Fibroblast of skin of left biceps (primary cell): ENCODE measurements at regions not wholly inside any gene's neighbourhood (a gene's known extent, or its start where the extent isn't known, plus 50 kb on each side); places are given as distances from the start of the nearest gene placed in this dataset.

Experiments
- DNase-seq, 2 experiments: peaks; one replicate each; pipeline ENCODE4 v3.0.0-alpha.2; 2013; ENCODE audit warnings: low read depth in 2 of 2

GRCh38 chr3:83302091-83302490, 1540.6 kb upstream of the GBE1 start:
- DNase-seq = no peak

GRCh38 chr3:83317605-83318004, 1556.2 kb upstream of the GBE1 start:
- DNase-seq = no peak

- no peak for DNase-seq
Observed at GRCh38 chr3:83320726-83321125, 1559.3 kb upstream of the GBE1 start.

GRCh38 chr3:83321457-83321856, 1560.0 kb upstream of the GBE1 start:
- no peak for DNase-seq

GRCh38 chr3:83321891-83322290, 1560.4 kb upstream of the GBE1 start:
- no peak for DNase-seq

- no peak for DNase-seq
Observed at GRCh38 chr3:83354205-83354604, 1592.8 kb upstream of the GBE1 start.

- no peak for DNase-seq
Observed at GRCh38 chr3:83393276-83393675, 1565.5 kb upstream of the CADM2 start.

GRCh38 chr3:83403927-83404326, 1554.9 kb upstream of the CADM2 start:
- DNase-seq = no peak

GRCh38 chr3:83426300-83426699, 1532.5 kb upstream of the CADM2 start:
- DNase-seq = no peak

- no peak for DNase-seq
Observed at GRCh38 chr3:83434880-83435587, 1523.8 kb upstream of the CADM2 start.

GRCh38 chr3:83438188-83438587, 1520.6 kb upstream of the CADM2 start:
- DNase-seq = peak; percentile 2 to 13

- DNase-seq = no peak
Observed at GRCh38 chr3:83453056-83453455, 1505.7 kb upstream of the CADM2 start.

GRCh38 chr3:83454353-83454752, 1504.4 kb upstream of the CADM2 start:
- DNase-seq = no peak

- no peak for DNase-seq
Observed at GRCh38 chr3:83457551-83457950, 1501.2 kb upstream of the CADM2 start.

GRCh38 chr3:83460052-83460451, 1498.7 kb upstream of the CADM2 start:
- no peak for DNase-seq

GRCh38 chr3:83461411-83461810, 1497.4 kb upstream of the CADM2 start:
- no peak for DNase-seq

- no peak for DNase-seq
Observed at GRCh38 chr3:83477563-83477962, 1481.2 kb upstream of the CADM2 start.

- DNase-seq = no peak
Observed at GRCh38 chr3:83482402-83483070, 1476.3 kb upstream of the CADM2 start.

GRCh38 chr3:83496462-83496861, 1462.3 kb upstream of the CADM2 start:
- DNase-seq = no peak

GRCh38 chr3:83498361-83499016, 1460.3 kb upstream of the CADM2 start:
- no peak for DNase-seq

- DNase-seq = no peak
Observed at GRCh38 chr3:83500422-83500821, 1458.4 kb upstream of the CADM2 start.

GRCh38 chr3:83500931-83501330, 1457.9 kb upstream of the CADM2 start:
- no peak for DNase-seq

- DNase-seq = no peak
Observed at GRCh38 chr3:83513051-83513450, 1445.7 kb upstream of the CADM2 start.
